AG09319 (cell line): ENCODE measurements at regions not wholly inside any gene's neighbourhood (a gene's known extent, or its start where the extent isn't known, plus 50 kb on each side); places are given as distances from the start of the nearest gene placed in this dataset.

Experiments used
- DNase-seq: peaks from one replicate; pipeline ENCODE4 v3.0.0-alpha.2; 2010; ENCODE audit warnings: low read depth; ENCODE audit errors: extremely low read depth
- CTCF ChIP-seq: IDR thresholded peaks from 2 replicates; pipeline ENCODE4 v1.5.1; 2011; ENCODE audit warnings: low read depth, mild to moderate bottlenecking, inconsistent platforms, low read length, moderate library complexity

- DNase-seq = no peak
- TF ChIP-seq CTCF = no peak
These were observed 151.3 kb upstream of the TSC22D2 start for GRCh38 chr3:150256782-150257181.

- DNase-seq = no peak
- no peak for TF ChIP-seq CTCF
These were observed 151.8 kb upstream of the TSC22D2 start for GRCh38 chr3:150256318-150256717.

GRCh38 chr3:150255826-150256225 is 152.3 kb upstream of the TSC22D2 start:
- no peak for TF ChIP-seq CTCF
- no peak for DNase-seq

- TF ChIP-seq CTCF = no peak
- no peak for DNase-seq
These were observed 152.7 kb upstream of the TSC22D2 start for GRCh38 chr3:150255413-150255812.

GRCh38 chr3:150254309-150254708 is 153.8 kb upstream of the TSC22D2 start:
- DNase-seq = no peak
- TF ChIP-seq CTCF = no peak

GRCh38 chr3:150253622-150254021 is 154.5 kb upstream of the TSC22D2 start:
- no peak for DNase-seq
- TF ChIP-seq CTCF = no peak

GRCh38 chr3:150252462-150252861 is 155.6 kb upstream of the TSC22D2 start:
- TF ChIP-seq CTCF = no peak
- no peak for DNase-seq
